Liver (tissue), 8 donors: ENCODE measurements at regions not wholly inside any gene's neighbourhood (a gene's known extent, or its start where the extent isn't known, plus 50 kb on each side); places are given as distances from the start of the nearest gene placed in this dataset.

Experiments
- DNase-seq: peaks from one replicate; pipeline ENCODE4 v3.0.0-alpha.2; 2017; ENCODE audit warnings: low spot score
- H3K27ac ChIP-seq, 2 donors: one replicate each; pipeline ENCODE4 v1.7.0; 2013; ENCODE audit warnings: inconsistent platforms in 2 of 2, low read length in 2 of 2, control low read depth in 1 of 2, low read depth in 1 of 2, mild to moderate bottlenecking in 1 of 2
- H3K27me3 ChIP-seq, 4 donors: one replicate each; pipeline versions ENCODE4 v1.6.1 to v1.7.0; 2013; ENCODE audit warnings: low read length in 3 of 4, inconsistent platforms in 1 of 4, mild to moderate bottlenecking in 1 of 4, moderate library complexity in 1 of 4; ENCODE audit not compliant: control insufficient read depth in 4 of 4, insufficient read depth in 4 of 4
- H3K36me3 ChIP-seq, 4 donors: one replicate each; pipeline versions ENCODE4 v1.6.1 to v1.7.0; 2013; ENCODE audit warnings: low read length in 3 of 4, mild to moderate bottlenecking in 3 of 4, low read depth in 1 of 4, moderate library complexity in 1 of 4; ENCODE audit not compliant: control insufficient read depth in 4 of 4, insufficient read depth in 3 of 4
- H3K4me1 ChIP-seq, 4 donors: one replicate each; pipeline versions ENCODE4 v1.6.1 to v1.7.0; 2013; ENCODE audit warnings: low read length in 3 of 4, mild to moderate bottlenecking in 3 of 4, moderate library complexity in 1 of 4; ENCODE audit not compliant: control insufficient read depth in 4 of 4, insufficient read depth in 4 of 4
- H3K4me3 ChIP-seq, 3 donors: one replicate each; pipeline versions ENCODE4 v1.6.1 to v1.7.0; 2013; ENCODE audit warnings: low read length in 3 of 3, control low read depth in 1 of 3, low read depth in 1 of 3, mild to moderate bottlenecking in 1 of 3
- H3K9ac ChIP-seq, 2 donors: one replicate each; pipeline ENCODE4 v1.7.0; 2013; ENCODE audit warnings: low read length in 2 of 2, mild to moderate bottlenecking in 2 of 2, moderate library complexity in 2 of 2, control low read depth in 1 of 2, low read depth in 1 of 2
- H3K9me3 ChIP-seq, 4 donors: one replicate each; pipeline versions ENCODE4 v1.6.1 to v1.7.0; 2013; ENCODE audit warnings: low read length in 3 of 4; ENCODE audit not compliant: control insufficient read depth in 4 of 4
- FOXA1 ChIP-seq: IDR thresholded peaks from 2 replicates; pipeline ENCODE4 v1.6.1; 2016; ENCODE audit warnings: antibody characterized with exemption
- FOXA2 ChIP-seq: IDR thresholded peaks from 2 replicates; pipeline ENCODE4 v1.6.1; 2016; ENCODE audit warnings: antibody characterized with exemption
- HNF4A ChIP-seq, 2 donors: conservative IDR thresholded peaks; 2 replicates each; pipeline ENCODE4 v1.6.1; 2016; ENCODE audit warnings: antibody characterized with exemption in 2 of 2, mild to moderate bottlenecking in 2 of 2
- HNF4G ChIP-seq: IDR thresholded peaks from 2 replicates; pipeline ENCODE4 v1.6.1; 2016; ENCODE audit warnings: antibody characterized with exemption
- JUND ChIP-seq, 2 donors: IDR thresholded peaks; 2 replicates each; pipeline ENCODE4 v1.6.1; 2016; ENCODE audit warnings: antibody characterized with exemption in 2 of 2
- RAD21 ChIP-seq, 2 donors: IDR thresholded peaks; 2 replicates each; pipeline ENCODE4 v1.6.1; 2016; ENCODE audit warnings: antibody characterized with exemption in 2 of 2, mild to moderate bottlenecking in 2 of 2
- SP1 ChIP-seq: IDR thresholded peaks from 2 replicates; pipeline ENCODE4 v1.6.1; 2018; ENCODE audit warnings: antibody characterized with exemption, mild to moderate bottlenecking
- TAF1 ChIP-seq: conservative IDR thresholded peaks from 2 replicates; pipeline ENCODE4 v1.6.1; 2016; ENCODE audit warnings: antibody characterized with exemption, mild to moderate bottlenecking
- YY1 ChIP-seq: IDR thresholded peaks from 2 replicates; pipeline ENCODE4 v1.6.1; 2016; ENCODE audit warnings: antibody characterized with exemption, mild to moderate bottlenecking
- WGBS: extraction: QIAGEN DNeasy Blood & Tissue Kit; methylation state at CpG from one replicate; pipeline ENCODE4 v1.1.7; 2013; 5-methylcytosine and 5-hydroxymethylcytosine counted together
- TF ChIP-seq, protein P1 (sequence below): fragments of 150-350 bp; IDR thresholded peaks from 2 replicates; pipeline ENCODE4 v1.5.1; 2017; ENCODE audit warnings: improper control_type of control experiment, low read depth, low read length; ENCODE audit not compliant: missing input control
- TF ChIP-seq, protein P2 (sequence below): IDR thresholded peaks from 2 replicates; pipeline ENCODE4 v1.6.1; 2016; ENCODE audit warnings: antibody characterized with exemption
- TF ChIP-seq, protein P3 (sequence below): IDR thresholded peaks from 2 replicates; pipeline ENCODE4 v1.6.1; 2016; ENCODE audit warnings: antibody characterized with exemption
- TF ChIP-seq, protein P4 (sequence below): IDR thresholded peaks from 2 replicates; pipeline ENCODE4 v1.6.1; 2016; ENCODE audit warnings: antibody characterized with exemption
- TF ChIP-seq, protein P5 (sequence below): IDR thresholded peaks from 2 replicates; pipeline ENCODE4 v1.6.1; 2016; ENCODE audit warnings: antibody characterized with exemption, mild to moderate bottlenecking
- donor health status: healthy.
- donor health status: healthy.
- donor health status: healthy.
- donor health status: healthy.
- donor health status: healthy.

DNA sequence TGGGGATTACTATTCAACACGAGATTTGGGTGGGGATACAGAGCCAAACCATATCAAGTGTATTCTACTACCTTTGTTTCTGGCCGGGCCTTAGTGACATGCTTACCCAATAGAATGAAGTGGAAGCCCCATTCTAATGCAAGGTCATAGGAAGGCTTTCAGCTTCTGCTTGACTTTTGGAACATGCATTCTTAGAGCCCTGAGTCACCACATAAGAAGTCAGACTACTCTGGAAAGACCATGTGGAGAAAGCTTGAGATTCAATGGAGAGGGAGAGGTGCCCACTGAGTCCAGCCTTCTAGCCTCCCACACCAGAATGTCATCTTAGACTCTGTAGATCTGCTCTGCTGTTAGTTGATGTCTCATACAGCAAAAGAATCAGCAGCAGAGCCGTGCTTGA is 155.7 kb upstream of the FBN2 start:
- no peak overlapping the region for H3K27ac ChIP-seq
- TF ChIP-seq TAF1 (no peak), FOXA2 (no peak), YY1 (no peak), FOXA1 (no peak)
- no peaks in the 10 kb centered on the region for H3K36me3 ChIP-seq
- H3K4me3 ChIP-seq: no peak overlapping the region
- WGBS: 60% methylated on average over 3 of the region's 3 CpGs
- H3K9me3 ChIP-seq: no peaks in the 10 kb centered on the region
- H3K4me1 ChIP-seq: no peaks in the 10 kb centered on the region
- peaks cover 0 to 2% (median 0%) of the 10 kb centered on the region in 4 donors for H3K27me3 ChIP-seq
- no peak overlapping the region for H3K9ac ChIP-seq
- no peak for DNase-seq

DNA sequence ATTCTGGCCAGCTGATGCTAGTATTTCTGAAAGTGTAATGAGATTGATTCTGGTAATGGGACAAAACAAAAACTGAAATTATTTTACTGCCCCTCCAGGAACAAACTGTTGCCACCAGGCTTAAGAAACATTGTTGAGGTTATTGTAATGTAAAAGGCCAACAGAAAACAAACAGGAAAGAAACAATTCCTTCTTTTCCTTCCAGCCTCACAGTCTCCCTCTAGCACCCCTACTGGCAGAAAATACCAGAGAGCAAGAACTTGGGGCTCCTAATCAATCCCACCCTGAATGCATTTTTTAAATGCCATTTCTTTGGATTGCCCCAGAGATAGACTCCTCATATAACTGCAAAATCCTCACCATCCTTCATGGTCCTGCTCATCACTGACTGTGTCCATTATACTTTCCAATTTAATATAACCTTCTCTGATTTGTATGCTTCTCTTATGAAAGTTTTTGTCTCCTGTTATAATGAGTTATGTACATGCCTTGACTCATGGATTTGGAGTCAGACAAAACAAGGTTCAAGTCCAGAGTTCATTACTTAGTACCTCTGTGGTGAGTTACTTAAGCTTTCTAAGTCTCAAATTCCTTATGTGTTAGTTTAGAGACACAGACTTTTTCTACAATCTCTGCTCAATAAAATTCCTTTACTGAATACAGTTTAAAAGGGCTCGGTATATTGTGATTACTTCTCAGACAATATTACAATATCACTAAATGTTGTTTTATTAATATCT is 157.9 kb upstream of the FBN2 start:
- no peaks in the 10 kb centered on the region for H3K36me3 ChIP-seq
- WGBS: 79% methylated on average over 1 of the region's 1 CpG
- H3K9ac ChIP-seq: no peak overlapping the region
- H3K4me1 ChIP-seq: no peaks in the 10 kb centered on the region
- peaks cover 0 to 2% (median 0%) of the 10 kb centered on the region in 4 donors for H3K27me3 ChIP-seq
- no peaks in the 10 kb centered on the region for H3K9me3 ChIP-seq
- H3K27ac ChIP-seq: no peak overlapping the region
- DNase-seq: no peak
- no peak overlapping the region for H3K4me3 ChIP-seq
- TF ChIP-seq, protein P1, sequence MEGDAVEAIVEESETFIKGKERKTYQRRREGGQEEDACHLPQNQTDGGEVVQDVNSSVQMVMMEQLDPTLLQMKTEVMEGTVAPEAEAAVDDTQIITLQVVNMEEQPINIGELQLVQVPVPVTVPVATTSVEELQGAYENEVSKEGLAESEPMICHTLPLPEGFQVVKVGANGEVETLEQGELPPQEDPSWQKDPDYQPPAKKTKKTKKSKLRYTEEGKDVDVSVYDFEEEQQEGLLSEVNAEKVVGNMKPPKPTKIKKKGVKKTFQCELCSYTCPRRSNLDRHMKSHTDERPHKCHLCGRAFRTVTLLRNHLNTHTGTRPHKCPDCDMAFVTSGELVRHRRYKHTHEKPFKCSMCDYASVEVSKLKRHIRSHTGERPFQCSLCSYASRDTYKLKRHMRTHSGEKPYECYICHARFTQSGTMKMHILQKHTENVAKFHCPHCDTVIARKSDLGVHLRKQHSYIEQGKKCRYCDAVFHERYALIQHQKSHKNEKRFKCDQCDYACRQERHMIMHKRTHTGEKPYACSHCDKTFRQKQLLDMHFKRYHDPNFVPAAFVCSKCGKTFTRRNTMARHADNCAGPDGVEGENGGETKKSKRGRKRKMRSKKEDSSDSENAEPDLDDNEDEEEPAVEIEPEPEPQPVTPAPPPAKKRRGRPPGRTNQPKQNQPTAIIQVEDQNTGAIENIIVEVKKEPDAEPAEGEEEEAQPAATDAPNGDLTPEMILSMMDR: no peak
- TF ChIP-seq YY1 (no peak), SP1 (no peak), JUND (IDR thresholded peaks at IDR 0.05) (no peak), TAF1 (no peak), FOXA2 (no peak), HNF4G (no peak), HNF4A (conservative IDR thresholded peaks at IDR 0.05) (no peak), RAD21 (IDR thresholded peaks at IDR 0.05) (no peak)
- TF ChIP-seq, protein P2, sequence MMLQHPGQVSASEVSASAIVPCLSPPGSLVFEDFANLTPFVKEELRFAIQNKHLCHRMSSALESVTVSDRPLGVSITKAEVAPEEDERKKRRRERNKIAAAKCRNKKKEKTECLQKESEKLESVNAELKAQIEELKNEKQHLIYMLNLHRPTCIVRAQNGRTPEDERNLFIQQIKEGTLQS: no peak
- TF ChIP-seq, protein P3, sequence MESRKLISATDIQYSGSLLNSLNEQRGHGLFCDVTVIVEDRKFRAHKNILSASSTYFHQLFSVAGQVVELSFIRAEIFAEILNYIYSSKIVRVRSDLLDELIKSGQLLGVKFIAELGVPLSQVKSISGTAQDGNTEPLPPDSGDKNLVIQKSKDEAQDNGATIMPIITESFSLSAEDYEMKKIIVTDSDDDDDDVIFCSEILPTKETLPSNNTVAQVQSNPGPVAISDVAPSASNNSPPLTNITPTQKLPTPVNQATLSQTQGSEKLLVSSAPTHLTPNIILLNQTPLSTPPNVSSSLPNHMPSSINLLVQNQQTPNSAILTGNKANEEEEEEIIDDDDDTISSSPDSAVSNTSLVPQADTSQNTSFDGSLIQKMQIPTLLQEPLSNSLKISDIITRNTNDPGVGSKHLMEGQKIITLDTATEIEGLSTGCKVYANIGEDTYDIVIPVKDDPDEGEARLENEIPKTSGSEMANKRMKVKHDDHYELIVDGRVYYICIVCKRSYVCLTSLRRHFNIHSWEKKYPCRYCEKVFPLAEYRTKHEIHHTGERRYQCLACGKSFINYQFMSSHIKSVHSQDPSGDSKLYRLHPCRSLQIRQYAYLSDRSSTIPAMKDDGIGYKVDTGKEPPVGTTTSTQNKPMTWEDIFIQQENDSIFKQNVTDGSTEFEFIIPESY: no peak
- TF ChIP-seq, protein P4, sequence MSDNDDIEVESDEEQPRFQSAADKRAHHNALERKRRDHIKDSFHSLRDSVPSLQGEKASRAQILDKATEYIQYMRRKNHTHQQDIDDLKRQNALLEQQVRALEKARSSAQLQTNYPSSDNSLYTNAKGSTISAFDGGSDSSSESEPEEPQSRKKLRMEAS: no peak

DNA sequence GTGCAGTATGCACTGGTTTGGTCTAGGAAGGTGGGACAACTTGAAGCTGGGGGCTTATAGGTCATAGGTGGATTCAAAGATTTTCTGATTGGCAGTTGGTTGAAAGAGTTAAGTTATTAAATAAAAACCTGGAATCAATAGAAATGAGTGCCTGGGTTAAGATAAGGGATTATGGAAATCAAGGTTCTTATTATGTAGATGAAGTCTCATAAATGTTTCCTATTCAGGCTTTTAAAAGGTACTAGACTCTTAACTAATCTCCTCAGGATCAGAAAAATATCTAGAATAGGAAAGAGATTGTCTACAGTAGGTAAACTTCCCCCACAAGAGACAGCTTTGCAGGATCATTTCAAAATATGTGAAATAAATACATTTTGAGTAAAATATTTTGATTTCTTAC is 163.3 kb upstream of the FBN2 start:
- no peaks in the 10 kb centered on the region for H3K36me3 ChIP-seq
- no peak overlapping the region for H3K9ac ChIP-seq
- no peak overlapping the region for H3K4me3 ChIP-seq
- H3K27ac ChIP-seq: no peak overlapping the region
- TF ChIP-seq, protein P5, sequence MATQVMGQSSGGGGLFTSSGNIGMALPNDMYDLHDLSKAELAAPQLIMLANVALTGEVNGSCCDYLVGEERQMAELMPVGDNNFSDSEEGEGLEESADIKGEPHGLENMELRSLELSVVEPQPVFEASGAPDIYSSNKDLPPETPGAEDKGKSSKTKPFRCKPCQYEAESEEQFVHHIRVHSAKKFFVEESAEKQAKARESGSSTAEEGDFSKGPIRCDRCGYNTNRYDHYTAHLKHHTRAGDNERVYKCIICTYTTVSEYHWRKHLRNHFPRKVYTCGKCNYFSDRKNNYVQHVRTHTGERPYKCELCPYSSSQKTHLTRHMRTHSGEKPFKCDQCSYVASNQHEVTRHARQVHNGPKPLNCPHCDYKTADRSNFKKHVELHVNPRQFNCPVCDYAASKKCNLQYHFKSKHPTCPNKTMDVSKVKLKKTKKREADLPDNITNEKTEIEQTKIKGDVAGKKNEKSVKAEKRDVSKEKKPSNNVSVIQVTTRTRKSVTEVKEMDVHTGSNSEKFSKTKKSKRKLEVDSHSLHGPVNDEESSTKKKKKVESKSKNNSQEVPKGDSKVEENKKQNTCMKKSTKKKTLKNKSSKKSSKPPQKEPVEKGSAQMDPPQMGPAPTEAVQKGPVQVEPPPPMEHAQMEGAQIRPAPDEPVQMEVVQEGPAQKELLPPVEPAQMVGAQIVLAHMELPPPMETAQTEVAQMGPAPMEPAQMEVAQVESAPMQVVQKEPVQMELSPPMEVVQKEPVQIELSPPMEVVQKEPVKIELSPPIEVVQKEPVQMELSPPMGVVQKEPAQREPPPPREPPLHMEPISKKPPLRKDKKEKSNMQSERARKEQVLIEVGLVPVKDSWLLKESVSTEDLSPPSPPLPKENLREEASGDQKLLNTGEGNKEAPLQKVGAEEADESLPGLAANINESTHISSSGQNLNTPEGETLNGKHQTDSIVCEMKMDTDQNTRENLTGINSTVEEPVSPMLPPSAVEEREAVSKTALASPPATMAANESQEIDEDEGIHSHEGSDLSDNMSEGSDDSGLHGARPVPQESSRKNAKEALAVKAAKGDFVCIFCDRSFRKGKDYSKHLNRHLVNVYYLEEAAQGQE: no peak
- TF ChIP-seq, protein P3: no peak
- TF ChIP-seq JUND (IDR thresholded peaks at IDR 0.05): no peak
- no peak for TF ChIP-seq YY1
- TF ChIP-seq, protein P4: no peak
- no peaks in the 10 kb centered on the region for H3K9me3 ChIP-seq
- no peak for DNase-seq
- H3K27me3 ChIP-seq: no peaks in the 10 kb centered on the region
- H3K4me1 ChIP-seq: no peaks in the 10 kb centered on the region
